NCI-H146 treated with DMSO at 0.1 percent for 48 hours (cell line): ENCODE measurements at regions not wholly inside any gene's neighbourhood (a gene's known extent, or its start where the extent isn't known, plus 50 kb on each side); places are given as distances from the start of the nearest gene placed in this dataset.

Experiments
- DNase-seq: peaks from one replicate; lab custom pipeline; 2025; ENCODE audit not compliant: unreplicated experiment; lab: John Stamatoyannopoulos, UW

GRCh38 chr20:60653111-60653845 lies 598.8 kb upstream of the CDH4 start:
- DNase-seq: no peak

GRCh38 chr20:60658681-60659080 lies 593.4 kb upstream of the CDH4 start:
- no peak for DNase-seq

GRCh38 chr20:60659240-60659639 lies 592.8 kb upstream of the CDH4 start:
- no peak for DNase-seq

- DNase-seq: no peak
These were observed 589.8 kb upstream of the CDH4 start for GRCh38 chr20:60662307-60662706.

GRCh38 chr20:60664106-60664505 lies 588.0 kb upstream of the CDH4 start:
- no peak for DNase-seq

- DNase-seq: no peak
These were observed 584.4 kb upstream of the CDH4 start for GRCh38 chr20:60667641-60668040.

GRCh38 chr20:60669211-60669610 lies 582.9 kb upstream of the CDH4 start:
- no peak for DNase-seq

- no peak for DNase-seq
These were observed 576.0 kb upstream of the CDH4 start for GRCh38 chr20:60676011-60676410.

- no peak for DNase-seq
These were observed 574.2 kb upstream of the CDH4 start for GRCh38 chr20:60677819-60678218.

- no peak for DNase-seq
These were observed 571.5 kb upstream of the CDH4 start for GRCh38 chr20:60680554-60680953.

GRCh38 chr20:60687213-60687612 lies 564.8 kb upstream of the CDH4 start:
- DNase-seq: no peak

GRCh38 chr20:60690771-60691170 lies 561.3 kb upstream of the CDH4 start:
- DNase-seq: no peak

GRCh38 chr20:60691966-60692615 lies 560.0 kb upstream of the CDH4 start:
- DNase-seq: no peak

GRCh38 chr20:60693496-60694133 lies 558.4 kb upstream of the CDH4 start:
- no peak for DNase-seq

GRCh38 chr20:60694763-60695162 lies 557.3 kb upstream of the CDH4 start:
- DNase-seq: no peak

- DNase-seq: no peak
These were observed 556.6 kb upstream of the CDH4 start for GRCh38 chr20:60695226-60696000.

GRCh38 chr20:60697252-60697651 lies 554.8 kb upstream of the CDH4 start:
- no peak for DNase-seq

GRCh38 chr20:60700728-60701127 lies 551.3 kb upstream of the CDH4 start:
- DNase-seq: no peak

GRCh38 chr20:60704147-60704546 lies 547.9 kb upstream of the CDH4 start:
- DNase-seq: no peak

GRCh38 chr20:60713396-60713795 lies 538.7 kb upstream of the CDH4 start:
- no peak for DNase-seq

- no peak for DNase-seq
These were observed 536.9 kb upstream of the CDH4 start for GRCh38 chr20:60715172-60715571.
